Astrocyte of the cerebellum (primary cell): ENCODE measurements at regions not wholly inside any gene's neighbourhood (a gene's known extent, or its start where the extent isn't known, plus 50 kb on each side); places are given as distances from the start of the nearest gene placed in this dataset.
A peak's percentile ranks its signal among the peaks of the same experiment; 100 is the strongest.
"Not testable (repeated sequence)": the region's sequence is repeated elsewhere in the genome, so short reads cannot be mapped to it uniquely, and the experiment has no call there.

ENCODE experiments used
- DNase-seq: peaks from one replicate; pipeline ENCODE4 v3.0.0-alpha.2; 2011; ENCODE audit warnings: low read depth
- H3K4me3 ChIP-seq: 2 replicates; pipeline ENCODE4 v1.5.1; 2011; ENCODE audit warnings: mild to moderate bottlenecking, low read depth, low read length, moderate library complexity
- in situ Hi-C: cut with HindIII; loops from 2 replicates; pipeline ENCODE4 v1.10.0; 2017; ENCODE audit warnings: low sequenced_read_pairs
- TF ChIP-seq, protein P1 (sequence below): IDR thresholded peaks from 2 replicates; pipeline ENCODE4 v1.5.1; 2012; ENCODE audit warnings: low read length, low read depth, moderate library complexity, mild to moderate bottlenecking; ENCODE audit errors: missing control alignments

DNA sequence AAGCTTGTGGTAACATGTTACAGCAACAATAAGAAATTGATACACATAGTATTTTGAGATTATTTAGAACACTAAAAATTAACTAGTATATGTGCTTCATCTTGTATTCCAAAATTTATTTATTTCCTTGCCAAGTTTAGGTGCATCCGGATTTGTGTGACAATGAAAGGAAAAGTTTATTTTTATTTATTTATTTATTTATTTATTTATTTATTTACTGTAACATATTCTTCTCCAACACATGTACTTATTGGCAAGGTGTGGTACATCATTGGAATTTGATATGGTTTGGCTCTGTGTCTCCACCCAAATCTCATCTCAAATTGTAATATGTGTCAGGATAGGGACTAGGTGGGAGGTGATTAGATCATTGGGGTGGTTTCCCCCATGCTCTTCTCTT is 373.3 kb upstream of the EDIL3 start:
- DNase-seq, result no peak
- TF ChIP-seq, protein P1, sequence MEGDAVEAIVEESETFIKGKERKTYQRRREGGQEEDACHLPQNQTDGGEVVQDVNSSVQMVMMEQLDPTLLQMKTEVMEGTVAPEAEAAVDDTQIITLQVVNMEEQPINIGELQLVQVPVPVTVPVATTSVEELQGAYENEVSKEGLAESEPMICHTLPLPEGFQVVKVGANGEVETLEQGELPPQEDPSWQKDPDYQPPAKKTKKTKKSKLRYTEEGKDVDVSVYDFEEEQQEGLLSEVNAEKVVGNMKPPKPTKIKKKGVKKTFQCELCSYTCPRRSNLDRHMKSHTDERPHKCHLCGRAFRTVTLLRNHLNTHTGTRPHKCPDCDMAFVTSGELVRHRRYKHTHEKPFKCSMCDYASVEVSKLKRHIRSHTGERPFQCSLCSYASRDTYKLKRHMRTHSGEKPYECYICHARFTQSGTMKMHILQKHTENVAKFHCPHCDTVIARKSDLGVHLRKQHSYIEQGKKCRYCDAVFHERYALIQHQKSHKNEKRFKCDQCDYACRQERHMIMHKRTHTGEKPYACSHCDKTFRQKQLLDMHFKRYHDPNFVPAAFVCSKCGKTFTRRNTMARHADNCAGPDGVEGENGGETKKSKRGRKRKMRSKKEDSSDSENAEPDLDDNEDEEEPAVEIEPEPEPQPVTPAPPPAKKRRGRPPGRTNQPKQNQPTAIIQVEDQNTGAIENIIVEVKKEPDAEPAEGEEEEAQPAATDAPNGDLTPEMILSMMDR, result no peak
- no peak overlapping the region for H3K4me3 ChIP-seq
- in situ Hi-C loops, result no loop called here

DNA sequence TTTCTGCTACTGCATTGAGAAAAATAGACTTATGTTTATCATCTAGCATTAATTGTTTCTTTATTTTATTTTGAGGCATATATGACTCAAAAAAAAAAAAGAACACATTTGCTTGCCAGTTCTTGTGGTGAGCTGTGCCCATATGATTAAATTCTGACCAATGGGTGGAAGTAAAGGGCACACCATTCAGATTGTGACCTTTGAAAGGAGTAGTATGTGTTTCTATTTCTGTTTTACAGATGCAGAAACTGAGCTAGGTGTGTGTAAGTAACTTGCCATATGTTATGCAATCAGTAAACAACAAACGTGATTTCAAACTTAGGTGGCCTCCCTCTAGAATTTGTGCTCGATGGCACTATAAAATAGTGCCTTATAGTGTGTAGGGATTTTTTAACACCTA is 368.1 kb upstream of the EDIL3 start:
- DNase-seq, result no peak
- H3K4me3 ChIP-seq, result no peak overlapping the region
- in situ Hi-C loops, result no loop called here
- TF ChIP-seq, protein P1, result no peak

DNA sequence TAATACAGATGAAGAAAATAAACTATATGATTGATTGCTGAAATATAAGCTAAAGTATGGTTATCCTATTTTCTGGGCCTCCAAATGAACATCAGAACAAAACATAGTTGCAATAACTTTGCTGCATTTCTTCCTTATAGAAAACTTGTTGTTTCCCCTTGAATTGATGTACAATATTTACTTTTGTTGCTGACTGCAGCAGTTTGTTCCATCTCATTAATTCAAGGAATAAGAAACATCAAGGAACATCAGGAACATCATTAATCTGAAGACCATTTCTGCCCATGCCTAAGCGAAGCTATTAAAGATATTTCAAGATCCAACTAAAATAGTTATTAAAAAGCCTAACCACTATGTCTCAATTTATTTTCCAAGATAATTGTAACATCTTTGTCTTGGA is 363.6 kb upstream of the EDIL3 start:
- TF ChIP-seq, protein P1, result no peak
- no peak overlapping the region for H3K4me3 ChIP-seq
- DNase-seq, result no peak
- in situ Hi-C loops, result no loop called here

DNA sequence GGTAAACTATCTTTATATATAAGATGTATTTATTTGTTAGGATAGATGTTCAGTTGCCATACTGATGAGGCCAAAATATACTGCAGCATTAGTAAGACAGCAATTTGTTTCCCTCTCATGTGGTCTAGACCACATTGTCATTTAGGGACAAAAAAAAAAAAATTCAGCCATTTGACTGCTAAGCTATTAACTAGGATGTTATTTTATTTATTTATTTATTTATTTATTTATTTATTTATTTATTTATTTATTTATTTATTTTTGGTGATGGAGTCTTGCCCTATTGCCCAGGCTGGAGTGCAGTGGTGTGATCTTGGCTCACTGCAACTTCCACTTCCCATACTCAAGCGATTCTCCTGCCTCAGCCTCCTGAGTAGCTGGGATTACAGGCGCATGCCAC is 361.6 kb upstream of the EDIL3 start:
- in situ Hi-C loops, H3K4me3 ChIP-seq, DNase-seq: not testable (repeated sequence)

DNA sequence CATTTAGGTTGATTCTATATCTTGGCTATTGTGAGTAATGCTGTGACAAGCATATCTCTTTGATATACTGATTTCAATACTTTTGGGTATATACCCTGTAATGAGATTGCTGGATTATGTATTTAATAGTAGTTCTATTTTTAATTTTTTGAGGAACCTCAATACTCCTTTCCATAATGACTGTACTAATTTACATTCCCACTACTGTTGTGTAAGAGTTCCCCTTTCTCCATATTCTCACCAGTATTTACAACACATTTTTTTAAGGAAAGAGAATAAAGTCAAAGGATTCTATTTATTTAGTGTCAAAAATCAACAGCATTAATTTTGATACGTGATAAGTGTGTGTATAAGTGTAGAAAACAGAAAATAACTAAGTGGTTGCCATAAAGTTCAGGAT is 356.4 kb upstream of the EDIL3 start:
- in situ Hi-C loops, result no loop called here
- TF ChIP-seq, protein P1, result no peak
- no peak overlapping the region for H3K4me3 ChIP-seq
- DNase-seq, result no peak

DNA sequence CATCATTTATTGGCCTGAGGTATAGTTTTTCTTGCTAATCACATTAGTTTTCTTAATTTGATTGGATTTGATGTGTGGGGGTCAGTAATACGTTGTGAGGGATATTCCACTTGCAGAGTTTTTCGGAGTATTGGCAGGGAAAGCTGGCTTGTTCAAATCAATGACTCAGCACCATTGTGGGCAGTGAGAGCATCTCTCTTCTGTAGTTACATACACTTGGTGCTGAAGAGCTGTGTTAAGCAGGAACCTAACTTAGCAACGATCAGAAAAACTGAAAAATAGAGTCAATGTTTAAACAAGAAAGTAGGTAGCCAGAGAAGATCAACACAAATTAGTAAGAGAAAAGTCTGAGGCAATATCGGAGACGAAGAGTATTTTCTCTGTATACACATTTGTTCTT is 344.6 kb upstream of the EDIL3 start:
- in situ Hi-C loops, result no loop called here
- no peak overlapping the region for H3K4me3 ChIP-seq
- DNase-seq, result peak; percentile 33
- TF ChIP-seq, protein P1, result no peak

DNA sequence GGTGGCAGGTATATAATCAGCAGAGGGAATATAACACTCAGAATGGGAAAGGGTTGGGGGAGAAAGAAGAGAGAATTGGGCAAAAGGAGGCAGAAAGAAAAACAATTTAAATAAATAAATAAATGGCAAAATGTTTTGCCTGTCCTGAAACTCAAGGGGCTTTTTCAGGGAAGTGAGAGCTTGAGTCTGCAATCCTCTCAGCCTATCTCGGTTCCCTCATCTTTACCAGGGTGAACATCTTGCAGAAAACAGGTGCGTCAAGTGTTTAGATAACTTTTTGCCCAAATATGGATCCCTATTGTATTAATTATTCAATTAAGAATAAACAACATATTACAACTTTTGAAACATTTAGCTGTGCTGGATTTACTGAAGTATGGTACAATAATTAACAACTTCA is 343.0 kb upstream of the EDIL3 start:
- H3K4me3 ChIP-seq, result no peak overlapping the region
- TF ChIP-seq, protein P1, result no peak
- in situ Hi-C loops, result no loop called here
- no peak for DNase-seq
